HepG2 (cell line): ENCODE measurements at regions not wholly inside any gene's neighbourhood (a gene's known extent, or its start where the extent isn't known, plus 50 kb on each side); places are given as distances from the start of the nearest gene placed in this dataset.

Experiments used
- HOMEZ ChIP-seq: IDR thresholded peaks from 2 replicates; pipeline ENCODE4 v1.6.1; 2016; ENCODE audit warnings: low read depth
- MED13 ChIP-seq: sonication (generic); formaldehyde crosslinking; IDR thresholded peaks from 2 replicates; pipeline ENCODE4 v1.5.0; 2020; ENCODE audit warnings: missing genetic modification reagents
- RELA ChIP-seq: sonication (generic); formaldehyde crosslinking; IDR thresholded peaks from 2 replicates; pipeline ENCODE4 v1.4.0; 2020; ENCODE audit warnings: missing genetic modification reagents
- SIX1 ChIP-seq: sonication (generic); formaldehyde crosslinking; IDR thresholded peaks from 2 replicates; pipeline ENCODE4 v1.4.0; 2020; ENCODE audit warnings: missing genetic modification reagents, borderline replicate concordance
- ZNF407 ChIP-seq: sonication (generic); formaldehyde crosslinking; IDR thresholded peaks from one replicate; pipeline ENCODE4 v1.5.1; 2020; ENCODE audit warnings: mild to moderate bottlenecking, missing genetic modification reagents; ENCODE audit errors: not compliant biosample characterization

- no peak for TF ChIP-seq HOMEZ
- no peak for TF ChIP-seq RELA (CRISPR knock-in tag)
- no peak for TF ChIP-seq ZNF407
- no peak for TF ChIP-seq MED13 (CRISPR knock-in tag)
- TF ChIP-seq SIX1: no peak
Observed at GRCh38 chr2:172308253-172308935, 119.0 kb upstream of the ITGA6 start (continued).
